ENCODE measurements at regions not wholly inside any gene's neighbourhood (a gene's known extent, or its start where the extent isn't known, plus 50 kb on each side); places are given as distances from the start of the nearest gene placed in this dataset.
"Not testable (repeated sequence)": the region's sequence is repeated elsewhere in the genome, so short reads cannot be mapped to it uniquely, and the experiment has no call there.

- no peak for DNase-seq (ENCODE audit: low read depth)
Observed at GRCh38 chr5:8561854-8562253, 692.9 kb downstream of the MTRR start.

DNA sequence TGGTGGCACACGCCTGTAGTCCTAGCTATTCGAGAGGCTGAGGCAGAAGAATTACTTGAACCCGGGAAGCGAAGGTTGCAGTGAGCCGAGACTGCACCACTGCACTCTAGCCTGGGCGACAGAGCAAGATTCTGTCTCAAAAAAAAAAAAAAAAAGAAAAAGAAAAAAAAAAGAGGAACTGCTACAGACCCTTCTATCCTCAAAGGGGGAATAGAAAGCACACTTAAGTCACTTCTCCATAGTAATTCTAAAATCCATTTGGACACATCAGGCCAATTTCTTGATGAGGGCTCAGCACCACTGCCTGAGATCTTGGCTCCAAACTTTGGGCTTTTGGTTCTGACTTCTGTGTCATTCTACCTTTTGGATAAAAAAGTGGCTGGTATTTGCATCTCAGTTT lies 694.6 kb downstream of the MTRR start:
- not testable (repeated sequence) for DNase-seq (ENCODE audit: low read depth)

- DNase-seq (ENCODE audit: low read depth) = no peak
Observed at GRCh38 chr5:8568858-8569257, 699.9 kb downstream of the MTRR start.

DNA sequence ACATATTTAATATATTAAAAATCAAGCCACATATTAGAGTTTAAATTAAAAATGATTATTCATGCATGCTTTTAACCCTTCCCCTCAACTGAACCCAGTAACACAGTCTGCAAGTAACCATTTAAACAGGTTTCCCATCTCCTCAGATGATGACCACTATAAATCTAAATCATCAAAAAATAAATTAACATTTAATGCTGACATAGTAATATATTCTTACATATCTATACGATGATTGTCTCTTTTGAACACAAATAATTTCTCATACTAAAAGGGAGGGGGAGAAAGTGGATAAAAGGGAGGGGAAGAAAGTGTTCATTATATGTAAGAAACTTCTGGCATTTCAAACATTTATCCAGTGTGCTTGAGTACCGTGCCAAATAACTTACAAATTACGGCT lies 701.6 kb downstream of the MTRR start:
- no peak for DNase-seq (ENCODE audit: low read depth)

- no peak for DNase-seq (ENCODE audit: low read depth)
Observed at GRCh38 chr5:8576178-8576577, 707.2 kb downstream of the MTRR start.

DNA sequence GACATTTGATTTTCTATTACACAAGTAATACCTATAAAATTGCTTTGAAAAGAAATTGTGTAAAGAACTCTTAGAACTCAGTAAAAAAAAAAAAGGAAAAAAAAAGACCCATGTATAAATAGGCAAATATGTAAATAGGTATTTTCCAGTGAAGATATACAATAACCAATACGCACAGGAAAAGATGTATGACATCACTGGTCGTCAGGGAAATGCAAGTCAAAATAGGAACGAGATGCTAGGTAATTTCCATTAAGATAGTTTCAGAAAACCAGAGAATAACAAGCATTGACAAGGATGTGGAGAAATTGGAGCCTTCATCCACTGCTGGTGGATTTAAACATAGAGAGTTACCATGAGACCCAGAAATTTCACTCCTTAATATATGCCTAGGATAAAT lies 708.8 kb downstream of the MTRR start:
- DNase-seq (ENCODE audit: low read depth) = no peak

DNA sequence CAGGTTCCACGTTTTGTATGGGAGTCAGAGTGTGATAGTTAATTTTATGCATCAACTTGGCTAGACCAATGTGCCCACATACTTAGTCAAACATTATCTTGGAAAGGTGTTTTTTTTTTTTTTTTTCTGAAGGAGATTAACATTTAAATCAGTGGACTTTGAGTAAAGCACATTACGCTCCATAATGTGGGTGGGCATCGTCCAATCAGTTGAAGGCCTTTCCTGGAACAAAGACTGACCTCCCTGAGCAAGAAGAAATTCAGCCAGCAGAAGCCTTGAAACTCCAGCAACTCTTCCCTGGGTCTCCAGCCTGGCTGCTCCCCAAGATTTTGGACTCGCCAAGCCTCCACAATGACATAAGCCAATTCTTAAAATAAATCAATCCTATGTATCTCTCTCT lies 711.4 kb downstream of the MTRR start:
- no peak for DNase-seq (ENCODE audit: low read depth)

GRCh38 chr5:8581047-8581446 lies 712.1 kb downstream of the MTRR start:
- DNase-seq (ENCODE audit: low read depth) = no peak

GRCh38 chr5:8585230-8586018 lies 716.5 kb downstream of the MTRR start:
- no peak for DNase-seq (ENCODE audit: low read depth)

DNA sequence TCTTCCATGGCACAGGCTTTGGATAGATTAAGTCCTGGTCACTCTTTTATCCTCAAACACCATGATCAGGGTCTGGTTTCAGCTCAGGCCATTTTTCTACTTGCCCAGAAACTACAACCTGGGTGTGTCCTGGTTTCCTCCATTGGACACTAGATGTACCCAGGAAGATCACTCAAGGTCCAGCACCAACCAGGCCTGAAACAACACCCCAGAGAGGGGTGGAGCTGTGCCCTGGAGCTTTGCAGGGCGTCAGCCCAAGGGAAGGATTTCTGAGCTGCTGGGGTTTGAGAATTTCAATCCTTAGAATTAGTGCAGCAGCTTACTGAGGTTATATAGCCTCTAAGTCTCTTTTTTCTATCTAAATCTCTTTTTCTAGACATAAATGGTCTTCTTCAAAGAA lies 722.0 kb downstream of the MTRR start:
- no peak for DNase-seq (ENCODE audit: low read depth)

- no peak for DNase-seq (ENCODE audit: low read depth)
Observed at GRCh38 chr5:8598356-8598755, 729.4 kb downstream of the MTRR start.

DNA sequence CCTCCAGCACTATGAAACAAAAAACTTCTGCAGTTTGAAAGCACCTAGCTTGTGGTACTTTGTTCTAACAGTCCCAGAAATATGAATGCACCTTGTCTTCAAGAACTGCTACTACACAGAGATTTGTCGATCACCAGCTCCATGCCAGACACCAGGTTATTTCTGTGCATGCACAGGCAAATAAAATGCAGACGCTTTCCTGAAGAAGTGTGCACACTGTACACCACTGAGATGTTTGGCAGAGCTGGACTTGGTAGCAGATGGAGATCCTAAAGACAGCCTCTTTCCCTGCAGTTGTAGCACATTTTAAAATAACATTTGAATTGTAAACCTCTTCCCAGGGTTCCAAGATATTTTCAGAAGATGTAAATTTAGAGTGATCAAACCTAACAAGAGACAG lies 730.0 kb downstream of the MTRR start:
- DNase-seq (ENCODE audit: low read depth) = no peak

- no peak for DNase-seq (ENCODE audit: low read depth)
Observed at GRCh38 chr5:8600843-8601242, 731.9 kb downstream of the MTRR start.

GRCh38 chr5:8601831-8602354 lies 732.9 kb downstream of the MTRR start:
- no peak for DNase-seq (ENCODE audit: low read depth)

- DNase-seq (ENCODE audit: low read depth) = no peak
Observed at GRCh38 chr5:8606231-8606630, 737.3 kb downstream of the MTRR start.

DNA sequence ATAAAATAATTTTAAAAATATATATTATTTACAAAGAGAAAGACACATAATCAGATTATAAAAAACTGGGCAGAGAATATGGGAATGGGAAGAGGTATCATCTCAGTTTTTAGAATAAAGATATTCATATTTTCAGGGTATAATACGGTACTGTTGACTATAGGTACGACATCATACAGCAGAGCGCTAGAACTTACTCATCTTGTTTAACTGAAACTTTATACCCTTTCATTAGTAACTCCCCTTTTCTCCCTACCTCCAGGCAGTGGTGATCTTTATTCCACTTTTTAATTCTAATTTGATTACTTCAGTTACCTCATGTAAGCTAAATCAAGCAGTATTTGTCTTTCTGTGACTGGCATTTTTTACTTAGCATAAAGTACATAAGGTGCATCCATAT lies 742.1 kb downstream of the MTRR start:
- no peak for DNase-seq (ENCODE audit: low read depth)

- DNase-seq (ENCODE audit: low read depth) = no peak
Observed at GRCh38 chr5:8613078-8613685, 744.2 kb downstream of the MTRR start.

DNA sequence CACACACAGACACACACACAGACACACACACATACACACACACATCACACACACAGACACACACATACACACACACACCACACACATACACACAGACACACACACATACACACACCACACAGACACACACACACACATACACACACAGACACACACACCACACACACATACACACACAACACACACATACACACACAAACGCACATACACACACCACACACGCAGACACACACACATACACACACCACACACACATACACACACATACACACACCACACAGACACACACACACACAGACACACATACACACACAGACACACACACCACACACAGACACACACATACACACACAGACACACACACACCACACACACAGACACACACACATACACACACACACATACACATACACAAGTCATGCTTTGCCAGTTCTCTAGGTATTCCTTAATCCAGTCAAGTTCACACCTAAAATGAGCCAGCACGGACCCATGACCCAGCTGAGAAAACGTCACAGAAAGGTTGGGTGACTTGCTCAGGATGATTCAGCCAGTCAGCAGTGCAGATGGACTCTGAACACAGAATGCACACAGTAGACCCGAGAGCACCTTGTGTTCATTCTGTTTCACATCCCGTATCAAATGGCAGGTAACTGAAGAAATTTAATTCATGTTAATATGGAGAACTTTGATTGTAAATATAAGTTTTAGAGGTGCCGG lies 746.4 kb downstream of the MTRR start:
- DNase-seq (ENCODE audit: low read depth) = no peak

DNA sequence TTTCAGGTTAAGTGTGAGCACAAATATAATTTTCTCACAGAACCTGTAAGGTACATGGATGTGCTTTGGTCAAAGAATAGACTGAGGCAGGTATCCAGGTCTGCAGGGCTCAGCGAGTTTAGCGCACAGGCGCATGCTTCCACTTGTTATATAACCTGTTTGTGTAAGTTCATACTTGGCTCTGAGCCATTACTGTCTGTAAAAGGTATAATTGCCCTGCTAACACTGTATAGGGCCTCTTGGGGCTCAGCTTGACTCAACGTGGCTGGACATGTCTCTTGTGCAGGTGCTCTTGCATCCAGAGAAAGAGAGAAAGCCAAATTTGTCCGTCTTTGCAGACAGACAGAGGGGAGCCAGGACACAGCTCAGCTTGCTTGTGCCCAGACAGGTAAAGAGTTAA lies 759.6 kb downstream of the MTRR start:
- no peak for DNase-seq (ENCODE audit: low read depth)

DNA sequence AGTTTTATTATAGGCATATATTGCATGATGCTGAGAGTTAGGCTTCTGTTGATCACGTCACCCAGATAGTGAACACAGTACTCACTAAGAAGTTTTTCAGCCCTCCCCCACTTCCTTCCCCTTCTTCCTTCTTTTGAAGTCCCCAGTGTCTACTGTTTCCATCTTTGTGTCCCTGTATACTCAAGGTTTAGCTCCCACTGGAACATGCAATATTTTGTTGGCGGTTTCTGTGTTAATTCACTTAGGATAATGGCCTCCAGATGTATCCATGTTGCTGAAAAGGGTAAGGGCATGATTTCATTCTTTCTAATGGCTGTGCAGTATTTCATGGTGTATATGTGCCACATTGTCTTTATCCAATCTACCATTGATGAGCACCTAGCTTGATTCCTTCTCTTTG lies 764.3 kb downstream of the MTRR start:
- no peak for DNase-seq (ENCODE audit: low read depth)

GRCh38 chr5:8633696-8634095 lies 764.7 kb downstream of the MTRR start:
- no peak for DNase-seq (ENCODE audit: low read depth)

DNA sequence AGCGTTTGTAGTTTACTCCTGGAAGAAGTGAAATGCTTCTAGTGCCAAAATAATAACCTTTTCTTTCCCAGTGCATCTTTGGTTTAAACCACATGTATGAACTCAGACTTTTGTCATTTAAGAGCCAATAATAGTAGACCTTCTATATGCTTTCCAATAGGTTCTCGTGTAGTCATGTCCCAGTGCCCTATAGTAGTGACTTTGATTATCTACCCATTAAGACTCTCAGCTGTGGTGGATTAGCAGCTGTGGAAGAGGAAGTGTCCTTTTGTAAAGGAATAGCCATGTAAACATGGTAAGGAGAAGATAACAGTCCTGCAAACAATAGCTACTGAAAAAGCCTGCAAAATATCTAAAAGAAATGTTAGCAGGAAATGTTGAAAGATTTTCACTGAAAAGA lies 765.3 kb downstream of the MTRR start:
- no peak for DNase-seq (ENCODE audit: low read depth)
